ENCODE measurements at regions not wholly inside any gene's neighbourhood (a gene's known extent, or its start where the extent isn't known, plus 50 kb on each side); places are given as distances from the start of the nearest gene placed in this dataset.
"Not testable (repeated sequence)": the region's sequence is repeated elsewhere in the genome, so short reads cannot be mapped to it uniquely, and the experiment has no call there.

DNA sequence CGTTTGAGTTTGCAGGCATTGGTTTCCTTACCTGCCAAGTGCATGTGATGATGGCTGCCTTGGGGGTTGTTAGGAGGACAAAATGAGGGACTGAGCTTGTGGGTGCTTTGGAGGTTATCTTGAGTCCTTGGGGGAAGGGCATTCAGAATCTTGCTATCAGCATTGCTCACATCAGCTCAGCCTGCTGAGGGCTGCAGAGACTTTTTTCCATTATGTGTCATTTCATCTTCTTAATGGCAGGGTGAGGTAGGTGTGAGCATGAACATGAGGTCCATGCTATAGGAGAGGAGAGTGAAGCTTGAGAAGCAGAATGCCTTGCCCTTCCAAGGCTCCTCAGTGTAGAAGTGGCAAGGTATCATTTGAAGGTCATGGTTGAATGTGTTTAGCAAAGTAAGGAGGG, 112.3 kb downstream of the MIAT start:
- DNase-seq, result no peak

GRCh38 chr22:26770624-26771023, 113.2 kb downstream of the MIAT start:
- DNase-seq, result no peak

DNA sequence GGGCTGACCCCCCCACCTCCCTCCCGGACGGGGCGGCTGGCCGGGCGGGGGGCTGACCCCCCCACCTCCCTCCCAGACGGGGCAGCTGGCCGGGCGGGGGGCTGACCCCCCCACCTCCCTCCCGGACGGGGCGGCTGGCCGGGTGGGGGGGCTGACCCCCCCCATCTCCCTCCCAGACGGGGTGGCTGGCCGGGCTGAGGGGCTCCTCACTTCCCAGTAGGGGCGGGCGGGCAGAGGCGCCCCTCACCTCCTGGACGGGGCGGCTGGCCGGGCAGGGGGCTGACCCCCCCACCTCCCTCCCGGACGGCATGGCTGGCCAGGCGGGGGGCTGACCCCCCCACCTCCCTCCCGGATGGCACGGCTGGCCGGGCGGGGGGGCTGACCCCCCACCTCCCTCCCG, 115.7 kb downstream of the MIAT start:
- not testable (repeated sequence) for DNase-seq

DNA sequence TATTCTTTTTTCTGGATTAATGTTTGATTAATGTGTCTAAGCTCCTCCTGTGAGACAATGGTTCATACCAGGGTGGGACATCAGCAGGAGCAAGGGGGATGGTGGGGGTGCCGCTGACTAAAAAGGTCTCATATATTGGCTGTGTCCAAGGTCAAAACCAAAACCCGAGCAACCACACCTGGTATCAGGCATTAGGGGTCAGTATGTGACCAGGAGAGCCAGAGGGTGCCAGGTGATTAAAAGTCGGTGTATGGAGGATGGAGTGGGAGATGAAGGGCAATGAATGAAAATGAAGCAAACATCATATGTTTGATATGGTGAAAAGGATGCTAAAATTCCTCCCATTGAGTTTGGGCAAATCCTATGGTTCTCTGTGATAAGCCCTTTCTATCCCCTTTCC, 118.0 kb downstream of the MIAT start:
- DNase-seq, result no peak

DNA sequence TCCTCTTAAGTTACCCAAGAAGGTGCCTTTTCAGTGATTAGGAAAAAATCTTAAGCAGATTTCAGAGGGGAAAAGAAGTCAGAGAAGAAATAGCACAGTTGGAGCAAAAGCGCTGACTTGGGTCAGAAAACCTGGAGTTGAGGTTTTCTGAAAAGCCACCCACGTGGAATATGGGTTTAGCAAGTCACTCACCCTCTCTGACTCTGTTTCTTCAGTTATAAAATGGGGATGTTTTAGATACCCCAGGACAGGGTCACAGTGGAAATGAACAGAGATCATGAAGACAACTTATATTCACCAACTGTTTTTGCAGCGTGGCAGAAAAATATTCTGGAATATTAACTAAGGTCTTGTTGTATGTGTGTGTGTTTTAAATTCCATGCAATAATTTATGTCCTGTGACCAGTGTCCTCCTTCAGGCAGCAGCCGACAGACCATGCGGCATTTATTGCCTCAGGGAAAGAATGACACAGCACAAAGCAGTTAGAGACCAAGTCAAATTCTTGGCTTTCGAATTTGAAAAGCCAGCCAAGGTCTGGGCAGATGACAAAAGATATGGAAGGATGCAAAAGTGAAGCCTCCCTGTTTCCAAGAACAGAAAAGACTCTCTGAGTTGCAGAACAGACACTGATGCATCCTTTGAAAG, 119.9 kb downstream of the MIAT start:
- DNase-seq, result no peak

DNA sequence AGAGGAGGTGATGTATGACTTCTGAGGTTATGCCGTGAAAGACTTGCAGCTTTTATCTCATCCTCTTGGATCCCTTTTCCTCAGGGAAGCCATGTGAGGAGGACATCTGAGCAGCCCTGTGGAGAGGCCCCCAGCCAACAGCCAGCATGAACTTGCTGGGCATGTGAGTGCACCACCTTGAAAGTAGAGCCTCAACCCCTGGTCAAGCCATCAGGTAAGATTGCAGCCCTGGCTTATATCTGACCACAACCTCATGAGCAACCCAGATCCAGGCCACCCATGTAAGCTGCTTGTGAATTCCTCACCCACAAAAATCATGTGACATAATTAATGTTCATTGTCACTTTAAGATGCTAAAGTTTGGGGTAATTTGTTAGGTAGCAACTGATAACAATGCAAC, 121.0 kb downstream of the MIAT start:
- no peak for DNase-seq

- no peak for DNase-seq
These were observed 121.7 kb downstream of the MIAT start for GRCh38 chr22:26779108-26779507.

DNA sequence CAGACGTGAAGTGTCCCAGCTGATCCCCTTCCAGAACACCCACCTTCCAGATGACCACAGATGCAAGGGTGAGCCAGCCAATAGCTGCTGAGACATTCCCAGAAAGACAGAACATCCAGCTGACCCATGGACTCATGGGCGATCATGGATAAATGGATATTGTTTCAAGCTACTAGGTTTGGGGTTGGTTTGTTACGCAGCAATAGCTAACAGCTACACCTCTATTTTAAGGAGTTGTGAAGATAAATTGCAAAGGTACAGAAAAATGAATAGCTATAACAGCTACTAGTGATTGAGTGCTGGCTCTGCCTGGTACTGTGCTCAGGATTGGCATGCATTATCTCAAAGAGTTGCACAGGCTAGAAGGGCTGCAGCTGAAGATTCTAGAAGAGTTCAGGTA, 122.5 kb downstream of the MIAT start:
- DNase-seq, result no peak

DNA sequence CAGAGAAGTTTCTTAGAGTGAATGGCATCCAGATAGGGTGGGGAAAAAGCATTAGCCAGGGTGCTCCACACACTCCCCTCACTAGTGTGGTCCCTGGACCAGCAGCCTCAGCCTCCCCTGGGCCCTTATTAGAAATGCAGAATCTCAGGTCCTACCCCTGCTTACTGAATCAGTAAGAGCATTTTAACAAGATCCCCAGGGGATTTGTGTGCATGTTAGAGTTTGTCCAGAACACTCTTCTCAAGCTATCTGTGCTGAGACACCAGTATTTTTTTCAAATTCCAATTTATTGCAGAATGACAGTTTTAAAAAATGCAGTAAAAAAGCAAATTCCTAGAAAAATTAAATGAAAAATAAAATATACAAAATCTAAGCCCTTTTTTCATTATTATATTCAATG, 123.1 kb downstream of the MIAT start:
- no peak for DNase-seq

DNA sequence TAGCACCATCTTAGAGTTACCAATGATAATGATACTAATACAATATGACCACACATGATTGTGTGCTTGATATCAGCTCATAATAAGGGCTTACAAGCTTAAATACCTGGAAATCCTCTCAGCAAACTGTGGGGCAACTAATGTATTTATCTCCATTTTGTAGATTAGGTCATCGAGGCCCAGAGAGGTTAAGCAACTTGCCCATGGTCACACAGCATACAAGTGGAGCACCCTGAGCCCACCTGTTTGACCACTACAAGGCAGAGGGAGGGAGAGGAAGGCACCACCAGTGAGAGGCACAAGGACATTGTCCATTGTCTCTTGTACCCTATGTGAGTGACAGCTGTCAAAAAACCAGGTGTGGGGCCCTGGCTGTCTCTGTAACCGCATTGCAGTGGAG, 123.7 kb downstream of the MIAT start:
- DNase-seq, result no peak

GRCh38 chr22:26781596-26781995, 124.2 kb downstream of the MIAT start:
- DNase-seq, result no peak

DNA sequence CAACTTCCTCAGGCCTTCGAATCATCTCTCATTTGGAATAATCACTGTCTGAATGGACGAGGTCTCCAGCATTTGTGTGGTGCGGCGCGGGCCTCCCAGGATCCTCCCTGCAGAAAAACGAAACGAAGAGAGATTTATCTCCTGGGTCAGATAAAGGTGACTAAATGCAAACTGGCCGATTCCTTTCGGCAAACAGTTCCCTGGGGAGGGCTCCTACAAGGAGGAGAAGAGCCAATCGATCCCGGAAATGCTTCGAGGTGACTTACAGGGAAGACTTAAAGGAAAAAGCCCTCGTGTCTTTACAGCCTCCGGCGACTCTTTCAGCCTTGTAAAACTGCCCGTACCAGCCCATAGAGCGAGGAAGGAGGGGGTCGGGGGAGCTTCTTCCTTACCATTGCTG, 126.5 kb downstream of the MIAT start:
- DNase-seq, result no peak

- DNase-seq, result no peak
These were observed 127.4 kb downstream of the MIAT start for GRCh38 chr22:26784772-26785171.

- no peak for DNase-seq
These were observed 128.5 kb downstream of the MIAT start for GRCh38 chr22:26785932-26786331.

DNA sequence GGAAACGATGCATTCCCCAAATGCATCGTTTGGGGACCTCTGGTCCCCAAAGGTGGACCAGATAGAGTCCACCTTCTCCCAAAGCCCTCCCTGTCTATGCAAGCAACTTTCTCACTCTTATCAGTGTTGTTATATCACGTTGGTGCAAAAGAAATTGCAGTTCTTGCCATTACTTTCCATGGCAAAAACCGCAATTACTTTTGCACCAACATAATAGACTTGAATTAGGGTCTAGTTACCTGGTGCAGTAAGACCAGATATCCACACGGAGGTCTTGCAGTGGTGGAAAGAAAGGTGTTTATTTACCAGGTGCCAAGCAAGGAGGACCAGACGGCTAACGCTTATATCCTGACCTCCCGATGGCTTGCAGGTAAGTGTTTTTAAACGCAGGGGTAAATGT, 129.0 kb downstream of the MIAT start:
- DNase-seq, result no peak

DNA sequence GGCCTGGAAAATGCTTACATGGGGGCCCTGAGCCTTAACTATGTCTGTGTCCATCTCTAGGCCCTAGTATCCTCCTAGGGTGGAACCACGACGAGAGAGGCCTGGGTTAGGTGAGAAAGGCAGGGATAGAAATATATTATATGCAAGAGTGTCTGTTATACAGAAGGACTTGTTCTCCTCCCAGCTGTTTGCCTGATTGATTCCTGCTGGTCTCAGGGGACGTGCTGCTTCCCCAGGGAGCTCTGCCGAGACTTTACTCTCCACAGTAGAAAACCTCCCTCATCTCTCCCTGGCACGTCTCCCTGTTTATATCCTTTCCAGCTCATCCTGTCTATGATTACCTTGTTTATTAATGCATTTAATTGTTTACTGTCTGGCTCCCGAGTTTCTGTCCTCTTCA, 132.6 kb downstream of the MIAT start:
- DNase-seq, result no peak

GRCh38 chr22:26792522-26792921, 135.1 kb downstream of the MIAT start:
- no peak for DNase-seq

DNA sequence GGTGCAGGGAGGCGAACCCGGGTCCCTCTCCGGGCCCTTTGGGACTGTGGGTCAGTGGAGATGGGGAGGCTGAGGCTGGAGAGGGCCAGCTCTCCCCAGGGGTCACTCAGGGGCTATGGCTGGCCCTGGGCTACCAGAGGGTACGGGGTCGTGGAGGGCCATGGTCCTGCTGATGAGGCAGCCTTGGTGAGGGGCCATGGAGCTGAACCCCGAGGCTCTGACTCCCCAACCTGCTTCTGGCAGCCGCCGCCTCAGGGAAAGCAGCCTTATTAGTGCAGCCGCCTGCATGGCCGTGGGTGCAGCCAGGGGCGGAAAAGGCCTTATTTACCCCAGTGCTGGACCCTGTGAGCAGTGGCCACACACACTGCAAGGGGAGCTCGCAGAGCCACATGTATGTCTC, 139.4 kb downstream of the MIAT start:
- DNase-seq, result no peak

DNA sequence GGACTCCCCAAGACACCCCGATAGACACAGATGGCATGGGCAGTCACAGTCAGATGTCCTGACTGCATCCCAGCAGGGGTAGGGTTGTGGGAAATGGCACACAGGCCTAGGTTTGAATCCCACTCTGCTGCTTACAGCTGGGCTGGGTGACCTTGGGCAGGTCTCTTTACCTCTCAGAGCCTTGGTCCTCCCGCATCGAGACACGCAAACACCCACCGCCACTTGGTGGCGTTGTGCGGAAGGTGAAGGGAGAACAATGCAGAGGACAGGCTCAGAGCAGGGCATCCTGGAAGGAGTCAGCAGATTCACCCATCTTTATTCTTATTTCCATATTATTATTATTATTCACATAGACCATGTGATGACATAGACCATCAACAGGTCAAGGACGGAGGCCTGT, 140.5 kb downstream of the MIAT start:
- no peak for DNase-seq

GRCh38 chr22:26798462-26799065, 141.2 kb downstream of the MIAT start:
- no peak for DNase-seq

DNA sequence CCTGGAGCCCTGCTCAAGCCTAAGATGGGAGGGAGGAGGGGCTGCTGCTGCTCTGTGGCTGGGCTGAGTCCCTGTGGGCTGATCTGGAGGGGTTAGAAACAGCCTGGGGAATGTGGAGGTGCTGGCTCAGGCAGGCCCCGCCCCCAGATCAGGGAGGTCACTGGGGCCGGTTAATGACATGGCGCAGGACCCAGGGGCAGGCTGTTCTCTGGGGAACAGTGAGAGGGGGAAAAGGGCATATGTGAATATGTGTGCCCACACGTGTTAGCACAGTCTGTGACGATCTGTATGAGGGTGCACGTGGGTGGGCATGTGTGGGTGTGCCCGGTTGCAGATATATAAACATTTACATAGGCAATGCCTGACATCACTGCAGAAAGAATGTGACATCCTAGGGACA, 143.5 kb downstream of the MIAT start:
- no peak for DNase-seq

DNA sequence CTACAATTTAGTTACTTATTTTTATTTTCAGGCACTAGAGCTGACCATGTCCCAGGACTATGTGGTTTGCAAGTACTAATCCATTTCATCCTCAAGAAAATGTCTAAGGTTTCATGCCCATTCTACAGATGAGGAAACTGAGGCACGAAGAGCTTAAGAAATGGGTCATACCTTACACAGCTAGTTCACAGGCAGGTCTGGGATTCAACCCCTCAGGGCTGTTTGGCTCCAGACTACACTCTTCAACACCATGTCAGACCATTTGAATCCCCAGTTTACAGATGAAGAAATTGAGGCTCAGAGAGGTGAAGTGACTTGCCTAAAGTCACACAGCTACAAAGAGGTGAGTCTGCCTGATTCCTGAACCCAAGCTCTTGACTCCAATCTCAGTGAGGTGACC, 144.1 kb downstream of the MIAT start:
- DNase-seq, result no peak

DNA sequence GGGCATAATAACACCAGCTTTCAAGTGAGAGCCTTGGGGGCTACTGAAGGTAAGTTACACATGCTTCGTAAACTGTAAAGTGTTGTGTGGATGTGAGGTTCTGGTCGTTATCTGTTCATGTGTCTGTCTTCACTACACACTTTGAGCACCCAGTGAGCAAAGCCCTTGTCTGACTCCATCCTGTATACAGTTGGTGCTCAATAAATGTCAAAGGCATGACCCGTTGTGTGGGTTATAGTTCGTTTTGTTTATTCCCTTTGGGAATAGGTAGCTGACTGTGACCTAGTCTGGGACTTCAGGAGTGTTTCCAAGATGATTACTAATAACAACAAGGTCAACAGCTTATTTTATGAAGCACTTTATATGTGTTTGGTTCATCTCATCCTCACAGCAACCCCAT, 146.9 kb downstream of the MIAT start:
- DNase-seq, result no peak

- DNase-seq, result no peak
These were observed 147.6 kb downstream of the MIAT start for GRCh38 chr22:26804911-26805539.

All from stimulated activated CD4-positive, alpha-beta T cell treated with anti-CD3 and anti-CD28 coated beads, Interleukin-1b, Interleukin-23, amount 100 ng/mL, for 48 hours (primary cell).